DND-41 (cell line): ENCODE measurements at regions not wholly inside any gene's neighbourhood (a gene's known extent, or its start where the extent isn't known, plus 50 kb on each side); places are given as distances from the start of the nearest gene placed in this dataset.

Experiments used
- EZH2 ChIP-seq: IDR thresholded peaks from 3 replicates; pipeline ENCODE4 v1.6.1; 2012; ENCODE audit warnings: borderline replicate concordance, low read depth, mild to moderate bottlenecking, moderate library complexity, low read length, inconsistent platforms; ENCODE audit not compliant: severe bottlenecking
- TF ChIP-seq, protein P1 (sequence below): IDR thresholded peaks from 2 replicates; pipeline ENCODE4 v1.5.1; 2012; ENCODE audit warnings: borderline replicate concordance, low read length, moderate library complexity, mild to moderate bottlenecking; ENCODE audit not compliant: poor library complexity, severe bottlenecking; ENCODE audit errors: extremely low read depth

DNA sequence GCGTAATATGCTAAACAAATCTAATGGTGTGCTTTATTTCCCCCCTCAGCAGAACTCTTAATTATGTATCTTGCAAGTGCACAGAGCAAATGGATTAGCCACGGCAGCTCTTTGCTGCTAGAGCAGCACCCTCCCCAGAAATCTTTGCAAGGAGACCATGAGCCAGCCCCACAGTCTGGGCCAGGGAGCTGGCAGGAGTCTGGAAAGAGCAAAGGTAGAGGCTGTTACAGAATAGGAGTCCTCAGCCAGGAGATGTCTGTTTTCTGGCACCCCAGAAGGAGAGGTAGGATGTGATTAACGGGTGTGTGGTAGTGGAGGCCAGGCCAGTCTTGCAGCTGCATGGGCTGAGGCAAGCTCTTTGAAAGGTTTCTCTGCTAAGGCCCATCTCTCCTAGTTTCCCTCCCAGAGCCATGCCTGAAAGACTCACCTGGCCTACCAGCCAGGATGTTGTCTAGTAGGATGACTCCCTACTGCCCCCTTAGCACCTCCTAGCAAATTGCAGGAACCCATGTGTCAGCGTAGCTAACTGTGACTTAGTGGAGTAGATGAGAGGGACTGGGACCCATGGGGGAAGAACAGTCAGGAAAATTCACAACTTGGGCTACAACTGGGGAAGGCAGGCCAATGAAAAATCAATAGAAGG lies 557.2 kb downstream of the BUD13 start:
- TF ChIP-seq, protein P1, sequence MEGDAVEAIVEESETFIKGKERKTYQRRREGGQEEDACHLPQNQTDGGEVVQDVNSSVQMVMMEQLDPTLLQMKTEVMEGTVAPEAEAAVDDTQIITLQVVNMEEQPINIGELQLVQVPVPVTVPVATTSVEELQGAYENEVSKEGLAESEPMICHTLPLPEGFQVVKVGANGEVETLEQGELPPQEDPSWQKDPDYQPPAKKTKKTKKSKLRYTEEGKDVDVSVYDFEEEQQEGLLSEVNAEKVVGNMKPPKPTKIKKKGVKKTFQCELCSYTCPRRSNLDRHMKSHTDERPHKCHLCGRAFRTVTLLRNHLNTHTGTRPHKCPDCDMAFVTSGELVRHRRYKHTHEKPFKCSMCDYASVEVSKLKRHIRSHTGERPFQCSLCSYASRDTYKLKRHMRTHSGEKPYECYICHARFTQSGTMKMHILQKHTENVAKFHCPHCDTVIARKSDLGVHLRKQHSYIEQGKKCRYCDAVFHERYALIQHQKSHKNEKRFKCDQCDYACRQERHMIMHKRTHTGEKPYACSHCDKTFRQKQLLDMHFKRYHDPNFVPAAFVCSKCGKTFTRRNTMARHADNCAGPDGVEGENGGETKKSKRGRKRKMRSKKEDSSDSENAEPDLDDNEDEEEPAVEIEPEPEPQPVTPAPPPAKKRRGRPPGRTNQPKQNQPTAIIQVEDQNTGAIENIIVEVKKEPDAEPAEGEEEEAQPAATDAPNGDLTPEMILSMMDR, result peak; percentile 48
- no peak for TF ChIP-seq EZH2
